NCI-H748 (cell line): ENCODE measurements at regions not wholly inside any gene's neighbourhood (a gene's known extent, or its start where the extent isn't known, plus 50 kb on each side); places are given as distances from the start of the nearest gene placed in this dataset.
"Not testable (repeated sequence)": the region's sequence is repeated elsewhere in the genome, so short reads cannot be mapped to it uniquely, and the experiment has no call there.

Experiments used
- DNase-seq: peaks from one replicate; lab custom pipeline; 2025; ENCODE audit not compliant: unreplicated experiment; lab: John Stamatoyannopoulos, UW

DNA sequence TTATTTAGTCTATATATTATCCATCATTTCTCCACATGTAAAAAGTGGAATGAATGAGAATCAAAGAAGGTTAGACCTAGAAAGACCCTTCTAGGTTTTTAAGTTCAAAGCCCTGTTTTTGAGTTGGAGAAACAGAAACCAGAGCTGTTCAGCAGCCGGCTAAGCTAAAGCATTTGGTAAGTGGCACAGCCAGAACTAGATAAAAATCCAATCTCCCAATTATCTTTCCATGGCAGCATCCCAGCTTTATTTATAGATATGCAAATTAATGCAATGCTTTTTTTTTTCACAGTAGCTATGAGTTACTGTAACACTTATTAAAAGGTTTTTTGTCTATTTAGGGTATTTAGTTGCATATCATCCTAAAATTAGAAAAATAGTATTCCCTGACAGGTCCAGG lies 85.1 kb downstream of the NIBAN1 start:
- no peak for DNase-seq

DNA sequence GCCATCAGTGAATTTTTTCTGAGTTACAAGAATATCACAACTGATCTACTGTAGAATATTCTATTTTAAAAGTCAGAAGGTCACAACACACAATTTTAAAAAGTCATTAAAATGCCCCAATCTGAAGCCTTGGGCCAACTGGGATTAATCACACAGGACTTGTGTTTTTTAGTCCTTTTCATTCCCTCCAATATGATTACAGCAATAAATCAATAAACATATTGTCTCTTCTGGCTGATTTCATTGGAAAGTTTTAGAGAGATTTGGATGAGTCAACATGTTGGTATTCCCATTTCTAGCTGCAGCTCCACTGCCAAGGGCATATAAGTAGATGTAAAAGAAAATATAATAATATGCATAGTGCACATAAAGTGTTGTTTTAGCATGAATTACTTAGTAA lies 85.8 kb downstream of the NIBAN1 start:
- DNase-seq = no peak

DNA sequence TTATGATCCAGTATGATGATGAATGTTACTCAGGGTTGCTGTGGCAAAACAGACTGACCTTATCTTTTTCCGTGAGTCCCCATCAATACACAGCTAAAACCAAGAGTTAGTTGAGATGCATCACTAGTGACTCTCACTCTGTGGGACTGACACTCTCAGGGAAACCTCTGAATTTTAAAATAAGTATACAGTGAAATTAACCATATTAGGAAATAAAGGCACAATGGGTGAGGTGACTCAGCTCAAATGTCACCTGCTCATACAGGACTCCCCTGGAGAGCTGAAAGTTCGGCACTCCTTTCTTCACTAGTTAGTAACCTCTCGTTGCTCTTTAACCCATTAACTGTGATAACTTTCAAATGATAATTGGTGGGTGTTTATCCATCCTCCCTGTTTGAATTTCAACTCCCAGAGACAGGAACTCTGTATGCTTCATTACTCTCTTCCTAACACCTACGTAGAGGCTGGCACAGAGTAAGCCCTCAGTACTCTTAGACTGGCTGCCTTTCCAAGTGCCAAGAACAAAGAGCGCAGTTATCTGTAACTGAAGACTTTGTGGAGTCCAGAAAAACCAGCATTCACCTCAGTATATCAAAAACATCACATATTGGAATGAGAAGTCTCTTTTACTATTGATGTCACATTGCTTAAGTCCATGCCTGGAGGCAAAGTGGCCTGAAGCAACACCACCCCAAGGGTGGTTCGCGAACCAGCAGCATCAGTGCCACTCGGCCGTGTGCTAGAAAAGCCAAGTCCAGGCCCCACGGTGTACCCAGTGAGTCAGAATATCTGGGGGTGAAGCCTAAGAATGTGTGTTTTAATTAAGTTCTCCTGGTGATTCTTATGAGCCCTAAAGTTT lies 91.1 kb downstream of the NIBAN1 start:
- DNase-seq = no peak

DNA sequence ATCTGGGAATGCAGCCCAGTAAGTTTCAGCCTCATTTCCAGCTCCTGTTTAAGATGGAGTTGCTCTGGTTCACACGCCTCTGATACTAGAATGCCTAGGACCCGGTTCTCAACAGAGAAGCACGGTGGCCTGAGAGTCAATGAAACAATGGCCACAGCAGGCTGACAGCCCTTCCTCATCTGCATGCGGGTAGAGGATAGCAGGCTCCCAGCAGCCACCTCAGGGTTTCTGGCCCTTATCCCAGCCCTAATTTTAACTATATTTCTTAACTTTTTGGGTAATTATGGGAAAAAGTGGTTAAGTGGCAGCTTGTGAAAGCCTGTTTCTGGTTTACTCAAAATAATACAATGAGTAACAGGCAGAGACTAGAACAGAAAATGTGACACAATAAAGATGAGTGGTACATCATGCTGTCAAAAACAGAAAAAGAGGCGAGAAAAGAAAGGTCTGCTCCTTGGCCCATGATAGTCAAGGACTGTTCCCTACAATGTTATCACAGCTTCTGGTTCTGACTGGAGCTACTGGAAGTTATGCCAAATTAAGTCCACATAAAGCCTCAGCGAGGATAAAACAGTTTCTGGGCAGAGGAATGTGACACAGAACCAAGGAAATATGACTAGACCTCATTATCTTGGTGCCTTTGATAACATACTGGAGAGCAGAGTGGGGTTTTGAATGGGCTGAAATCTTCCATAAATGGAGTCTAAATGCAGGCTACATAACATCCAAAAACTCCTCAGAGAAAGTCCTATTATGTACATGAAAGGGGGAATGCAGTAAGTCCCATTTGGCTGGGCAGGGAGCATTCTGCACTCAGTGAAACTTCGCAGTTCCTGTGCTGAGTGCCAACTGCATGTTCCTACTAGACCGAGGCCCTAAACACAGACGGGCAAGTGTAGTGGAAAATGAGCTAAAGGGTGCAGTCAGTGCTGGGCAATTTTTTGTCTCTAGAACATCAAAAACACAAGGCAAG lies 92.1 kb downstream of the NIBAN1 start:
- no peak for DNase-seq

DNA sequence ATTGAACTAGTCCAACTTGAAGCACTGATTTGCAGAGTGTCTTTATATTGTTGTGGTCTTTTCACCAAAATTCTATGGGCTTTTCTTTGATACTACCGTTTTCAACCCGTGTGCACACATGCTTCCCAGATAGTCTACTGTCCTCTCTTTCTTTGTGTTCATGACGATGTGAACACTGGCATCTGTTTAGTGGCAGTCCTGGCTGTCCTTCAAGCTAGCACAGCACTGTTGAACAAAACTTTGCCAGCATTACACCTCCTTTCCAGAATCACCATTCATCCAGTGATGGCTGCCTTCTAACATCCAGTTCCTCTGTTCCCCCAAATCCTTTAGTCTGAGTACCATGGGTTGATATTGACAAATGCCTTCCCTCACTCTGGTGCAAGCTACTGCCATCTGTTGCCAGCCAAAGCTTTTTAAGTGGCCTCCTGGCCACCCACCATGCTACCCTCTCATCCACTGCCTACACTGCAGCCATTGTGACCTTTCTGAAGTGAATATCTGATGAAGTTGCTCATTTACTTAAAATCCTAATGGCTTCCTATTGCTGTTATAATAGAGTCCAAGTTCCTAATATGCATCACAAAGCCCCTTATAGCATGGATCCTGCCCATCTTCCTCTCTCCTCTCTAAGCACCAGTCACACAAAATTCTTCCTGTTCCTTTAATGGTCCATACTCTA lies 94.3 kb downstream of the NIBAN1 start:
- no peak for DNase-seq

DNA sequence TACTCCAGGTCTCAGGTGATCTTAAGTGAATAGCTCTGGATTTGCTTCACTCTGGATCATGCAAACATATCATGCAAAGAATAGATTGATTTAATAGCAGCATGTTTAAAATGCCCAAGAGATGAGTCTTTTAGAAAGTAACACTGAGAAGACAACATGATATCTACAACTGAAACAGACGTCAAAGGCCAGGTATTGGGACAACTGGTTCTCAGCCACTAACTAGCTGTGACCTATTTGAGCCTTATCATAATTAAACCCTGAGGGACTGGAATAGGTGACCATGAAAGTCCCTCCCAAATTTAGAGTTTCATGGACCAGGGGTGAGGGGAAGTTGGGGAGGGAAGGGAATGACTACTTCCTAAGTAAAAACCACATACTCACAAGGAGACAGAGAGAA lies 95.7 kb downstream of the NIBAN1 start:
- no peak for DNase-seq

DNA sequence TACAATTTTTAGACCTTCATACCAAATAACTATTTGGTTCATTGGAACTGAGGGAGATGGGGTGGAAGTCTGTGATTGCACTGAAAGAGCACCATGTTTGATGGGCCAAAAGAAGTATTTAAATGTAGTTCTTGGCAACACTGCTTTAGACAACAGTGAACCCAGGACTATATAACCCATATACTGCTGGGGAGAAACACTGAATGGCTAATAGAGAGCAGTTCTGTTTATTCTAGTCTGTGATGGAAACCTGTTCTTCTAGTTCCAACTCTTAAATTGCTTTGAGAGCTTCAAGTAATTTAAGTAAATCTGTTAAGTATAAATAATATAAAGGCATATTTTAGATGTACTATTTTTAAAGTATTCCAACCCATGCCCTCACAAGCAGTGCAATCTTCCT lies 96.3 kb downstream of the NIBAN1 start:
- DNase-seq = peak; percentile 19

DNA sequence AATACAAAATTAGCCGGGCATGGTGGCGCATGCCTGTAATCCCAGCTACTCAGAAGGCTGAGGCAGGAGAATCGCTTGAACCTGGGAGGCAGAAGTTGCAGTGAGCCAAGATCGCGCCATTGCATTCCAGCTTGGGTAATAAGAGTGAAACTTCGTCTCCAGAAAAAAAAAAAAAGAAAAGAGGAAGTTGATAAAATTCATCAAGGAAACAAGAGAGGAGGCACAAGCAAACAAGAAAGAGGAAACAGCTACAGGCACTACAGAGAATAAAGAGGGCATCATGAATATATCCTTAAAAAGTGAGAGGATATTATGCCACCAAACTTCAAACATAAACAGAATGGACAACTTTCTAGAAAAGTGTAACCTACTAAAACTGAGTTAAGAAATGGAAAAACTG lies 98.3 kb downstream of the NIBAN1 start:
- DNase-seq = not testable (repeated sequence)

DNA sequence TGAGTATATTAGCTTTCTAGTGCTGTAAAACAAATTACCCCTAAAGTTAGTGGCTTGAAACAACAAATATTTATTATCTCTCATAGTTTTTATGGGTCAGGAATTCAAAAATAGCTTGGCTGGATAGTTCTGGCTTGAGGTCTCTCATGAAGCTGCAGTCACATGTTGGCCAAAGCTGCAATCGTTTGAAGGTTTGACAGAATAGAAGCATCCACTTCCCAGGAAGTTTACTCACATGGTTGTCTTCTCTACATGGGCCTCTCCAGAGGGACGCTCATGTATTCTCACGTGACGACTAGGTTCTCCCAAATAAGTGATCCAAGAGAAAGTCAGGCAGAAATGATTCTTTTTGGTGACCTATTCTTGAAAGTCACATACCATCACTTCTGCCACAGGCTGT lies 99.1 kb downstream of the NIBAN1 start:
- DNase-seq = no peak

DNA sequence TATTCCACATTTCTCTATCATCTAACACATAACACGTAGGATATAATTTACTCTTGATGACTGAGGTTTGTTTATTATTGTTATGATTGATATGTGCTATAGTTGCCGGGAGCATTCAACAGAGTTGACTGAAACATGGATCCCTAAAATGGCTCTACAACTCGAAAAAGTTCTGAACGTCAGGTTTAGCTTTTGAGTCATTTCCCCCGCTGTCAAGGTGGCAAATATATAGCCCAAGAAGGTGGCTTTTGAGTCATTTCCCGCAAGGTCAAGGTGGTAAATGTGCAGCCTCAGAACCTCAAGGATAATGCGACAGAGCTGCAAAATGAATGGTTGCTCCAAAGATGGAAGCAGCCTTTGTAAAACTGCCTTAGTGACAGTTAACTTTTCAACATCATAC lies 104.0 kb downstream of the NIBAN1 start:
- DNase-seq = no peak

DNA sequence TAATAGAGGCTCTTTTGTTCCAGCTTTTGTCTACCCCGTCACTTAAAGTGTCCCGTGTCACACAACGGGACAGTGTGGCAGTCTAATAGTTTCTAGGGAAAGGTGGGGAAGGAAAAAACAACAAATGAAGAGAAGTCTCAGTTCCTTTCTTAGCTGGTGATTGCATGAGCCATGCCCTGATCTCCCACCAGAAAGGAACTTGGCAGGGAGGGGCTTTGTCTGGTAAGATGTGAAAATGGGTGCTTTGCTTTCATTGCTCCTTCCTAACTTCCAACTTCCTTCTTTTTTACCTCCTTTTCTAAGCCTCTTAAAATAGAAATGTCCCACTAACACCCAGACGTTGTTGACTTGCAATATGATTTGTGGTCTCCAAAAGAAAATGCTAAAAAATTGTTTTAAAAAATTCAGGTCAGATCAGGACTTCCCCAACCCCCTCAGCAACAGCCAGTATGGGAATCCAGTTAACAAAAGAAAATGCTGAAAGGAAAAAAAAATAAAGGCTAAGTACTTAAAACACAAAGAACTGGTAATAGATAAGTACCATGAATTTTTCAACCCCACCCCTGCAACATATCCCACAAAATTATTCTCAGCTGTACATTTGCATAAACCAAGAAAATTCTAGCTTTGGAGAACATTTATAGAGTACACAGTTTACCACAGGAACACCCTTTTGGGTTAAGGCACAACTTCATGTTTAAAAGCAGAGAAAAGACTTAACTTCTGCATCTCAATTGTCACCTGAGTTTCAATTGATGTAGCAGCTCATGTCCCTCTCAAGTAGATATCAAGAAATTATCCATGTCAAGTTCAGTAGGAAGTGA lies 106.2 kb downstream of the NIBAN1 start:
- DNase-seq = no peak

DNA sequence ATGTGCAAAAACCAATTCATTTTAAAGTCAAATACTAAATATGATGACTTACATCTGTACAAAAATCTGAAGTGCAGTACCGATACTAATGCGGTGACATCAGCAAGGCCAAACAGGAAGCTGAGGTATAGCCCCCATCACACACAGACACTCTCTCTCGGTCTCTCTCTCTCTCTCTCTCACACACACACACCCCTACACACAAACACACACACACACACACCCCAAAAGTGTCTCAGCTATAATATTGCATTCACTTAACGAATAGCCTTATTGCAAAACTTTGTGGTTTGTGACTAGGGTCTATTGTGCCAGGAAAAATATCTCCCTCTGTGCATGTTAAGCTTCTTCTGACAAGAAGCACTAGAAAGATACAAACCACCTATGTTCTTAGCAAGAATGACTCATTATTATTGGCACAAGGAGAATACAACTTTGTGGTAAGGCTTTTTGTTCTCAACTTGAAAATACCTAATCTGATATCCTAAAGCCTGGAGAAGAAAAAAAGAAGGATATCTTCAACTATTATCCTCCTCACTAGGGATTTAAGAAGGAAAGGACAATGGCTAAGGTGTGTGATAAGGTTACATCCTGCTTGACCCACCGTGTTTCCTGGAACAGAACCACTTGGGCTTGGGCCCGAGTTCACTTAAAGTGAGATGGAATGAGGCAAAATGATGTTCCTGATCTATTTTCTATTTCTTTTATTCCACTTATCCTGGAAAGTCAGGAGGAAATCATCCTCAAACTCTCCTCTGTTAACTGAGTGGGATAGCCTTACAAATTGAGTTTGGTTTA lies 107.1 kb downstream of the NIBAN1 start:
- DNase-seq = no peak

DNA sequence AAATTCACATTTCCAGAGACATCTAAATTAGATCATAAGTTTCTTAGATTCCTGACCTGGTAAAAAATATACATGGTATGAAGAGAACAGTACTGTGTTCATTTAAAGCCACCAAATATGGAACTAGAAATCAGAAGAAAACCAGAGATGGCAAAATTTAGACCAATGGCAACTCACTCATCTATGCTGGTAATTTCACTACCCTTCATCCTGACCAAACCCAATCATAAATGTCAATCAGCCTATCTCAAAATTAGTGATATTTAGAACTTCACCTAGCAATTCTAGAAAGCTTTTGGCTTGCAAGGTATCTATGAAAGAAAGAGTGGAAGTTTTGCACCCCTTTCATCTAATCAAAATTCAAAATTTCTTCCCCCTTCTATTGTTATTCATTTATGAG lies 107.7 kb downstream of the NIBAN1 start:
- no peak for DNase-seq

DNA sequence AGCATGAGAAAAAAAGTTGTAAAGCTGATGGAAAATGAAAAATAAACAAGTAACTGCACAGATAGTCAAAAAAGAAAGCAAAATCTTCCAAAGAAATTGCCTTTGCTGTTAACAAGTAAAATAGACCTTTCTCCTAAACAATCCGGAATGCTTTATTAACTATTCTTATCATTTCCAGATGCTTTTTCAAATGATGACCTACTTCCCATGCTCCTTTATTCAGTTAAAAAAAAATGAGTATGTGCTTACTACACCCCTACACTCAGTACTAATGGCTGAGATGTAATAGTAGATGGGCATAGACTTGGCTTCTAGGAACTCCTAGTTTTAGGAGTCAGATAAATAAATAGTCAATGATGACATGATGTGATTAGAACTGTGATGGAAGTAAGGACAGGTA lies 108.5 kb downstream of the NIBAN1 start:
- no peak for DNase-seq

DNA sequence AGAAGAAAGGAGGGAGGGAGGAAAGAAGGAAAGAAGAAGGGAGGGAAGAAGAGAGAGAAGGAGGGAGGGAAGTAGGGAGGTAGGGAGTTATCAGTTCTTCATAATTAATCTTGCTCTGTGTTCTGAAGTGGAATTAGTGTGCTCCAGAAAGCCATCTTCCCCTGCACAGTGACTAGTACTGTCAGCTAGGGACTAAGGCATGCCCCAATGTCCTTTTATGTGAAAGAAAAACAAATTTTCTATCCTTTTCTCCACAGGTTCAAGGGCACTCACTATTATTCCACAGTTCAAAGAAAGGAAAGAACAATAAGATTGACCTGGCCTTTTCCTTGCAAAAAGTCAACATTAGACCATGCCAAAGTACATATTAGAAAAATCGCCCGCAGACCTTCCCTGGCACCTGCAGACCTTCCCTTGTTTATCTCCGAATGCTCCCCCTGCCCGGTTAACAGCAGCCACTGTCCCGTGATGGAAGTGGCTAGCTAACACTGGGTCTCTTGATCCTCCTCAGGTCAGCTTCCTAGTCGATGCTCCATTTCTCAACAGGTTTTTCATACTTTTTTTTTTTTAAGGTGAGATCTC lies 107.2 kb upstream of the EDEM3 start:
- DNase-seq = peak; percentile 15

DNA sequence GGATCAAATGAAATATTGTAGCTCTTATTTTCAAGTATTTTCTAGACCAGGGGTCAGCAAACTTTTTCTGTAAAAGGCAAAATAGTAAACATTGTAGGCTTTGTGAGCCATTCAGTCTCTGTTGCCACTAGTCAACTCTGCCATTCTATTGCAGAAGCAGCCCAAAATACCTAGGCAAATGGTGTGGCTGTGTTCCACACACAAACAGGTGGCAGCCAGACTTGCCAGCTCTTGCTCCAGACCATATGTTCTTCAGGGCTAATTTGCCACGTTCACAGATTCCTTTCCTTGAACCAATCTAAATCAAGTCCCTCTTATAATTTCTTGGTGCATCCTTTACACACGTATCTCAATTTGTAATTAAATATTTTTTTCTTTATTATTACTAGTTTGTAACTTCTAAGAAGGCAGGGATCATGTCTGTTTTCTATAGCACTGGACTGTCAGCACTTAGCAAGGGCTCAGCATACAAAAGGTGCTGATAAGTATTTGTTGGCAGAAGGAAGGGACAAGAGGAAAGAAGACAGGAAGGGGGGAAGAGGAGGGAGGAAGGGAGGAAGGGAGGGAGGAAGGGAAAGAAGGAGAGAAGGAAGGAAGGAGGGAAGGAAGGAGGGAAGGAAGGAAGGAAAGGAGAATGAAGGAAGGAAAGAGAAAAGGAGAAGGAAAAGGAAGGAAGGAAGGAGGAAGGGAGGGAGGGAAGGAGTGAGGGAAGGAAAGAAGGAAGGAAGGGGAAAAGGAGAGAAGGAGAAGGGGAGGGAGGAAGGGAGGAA lies 106.5 kb upstream of the EDEM3 start:
- no peak for DNase-seq

DNA sequence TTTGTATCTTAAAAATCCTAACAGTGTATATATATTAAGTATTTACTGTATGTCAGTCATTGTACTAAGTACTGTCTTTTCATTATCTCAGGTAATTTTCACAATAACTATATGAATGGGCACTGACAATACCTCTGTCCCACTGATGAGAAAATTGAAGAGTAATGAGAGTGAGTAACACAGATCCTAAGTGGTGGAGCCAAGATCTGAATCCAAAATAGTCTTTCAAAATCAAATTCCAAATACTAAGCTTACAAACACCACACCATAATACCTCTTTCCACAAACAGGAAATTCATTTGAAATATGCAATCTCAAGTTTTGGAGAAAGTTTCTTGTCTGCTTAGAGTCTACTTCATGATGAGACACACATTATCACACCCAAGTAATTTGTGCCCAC lies 105.9 kb upstream of the EDEM3 start:
- DNase-seq = no peak

DNA sequence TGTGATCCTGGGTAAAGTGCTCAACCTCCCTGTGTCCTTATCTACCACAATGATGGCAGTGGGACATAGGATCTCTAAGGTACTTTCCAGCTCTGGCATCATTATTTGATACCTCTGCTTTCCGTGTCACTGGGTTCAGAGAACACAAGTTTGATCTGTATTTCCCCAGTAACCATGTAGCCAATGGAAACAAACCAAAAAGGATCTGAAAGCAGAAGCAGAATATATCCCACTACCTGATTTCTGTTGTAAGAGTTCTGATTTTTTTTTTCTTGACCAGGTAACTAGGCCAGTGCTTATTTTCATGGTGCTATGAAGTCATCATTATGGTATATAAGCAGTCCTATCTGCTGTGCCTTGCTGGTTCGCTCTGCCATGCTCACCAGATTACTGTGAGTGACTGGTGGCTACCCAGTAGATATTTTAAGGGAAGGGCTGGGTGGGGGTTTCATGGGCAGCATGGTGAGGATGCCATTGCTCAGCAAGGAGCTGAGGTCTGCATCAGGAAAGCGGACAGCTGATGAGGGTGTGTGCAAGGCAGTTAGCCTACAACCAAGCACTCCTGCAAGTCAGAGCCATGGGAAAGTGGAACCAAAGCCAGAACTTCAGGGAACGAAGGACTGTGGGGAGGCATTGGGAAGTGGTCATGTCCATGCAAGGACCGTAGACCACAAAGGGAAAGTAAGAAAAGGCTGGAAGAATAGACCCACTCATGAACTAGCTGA lies 104.9 kb upstream of the EDEM3 start:
- no peak for DNase-seq
